ENCODE measurements at regions not wholly inside any gene's neighbourhood (a gene's known extent, or its start where the extent isn't known, plus 50 kb on each side); places are given as distances from the start of the nearest gene placed in this dataset.
"Not testable (repeated sequence)": the region's sequence is repeated elsewhere in the genome, so short reads cannot be mapped to it uniquely, and the experiment has no call there.

DNA sequence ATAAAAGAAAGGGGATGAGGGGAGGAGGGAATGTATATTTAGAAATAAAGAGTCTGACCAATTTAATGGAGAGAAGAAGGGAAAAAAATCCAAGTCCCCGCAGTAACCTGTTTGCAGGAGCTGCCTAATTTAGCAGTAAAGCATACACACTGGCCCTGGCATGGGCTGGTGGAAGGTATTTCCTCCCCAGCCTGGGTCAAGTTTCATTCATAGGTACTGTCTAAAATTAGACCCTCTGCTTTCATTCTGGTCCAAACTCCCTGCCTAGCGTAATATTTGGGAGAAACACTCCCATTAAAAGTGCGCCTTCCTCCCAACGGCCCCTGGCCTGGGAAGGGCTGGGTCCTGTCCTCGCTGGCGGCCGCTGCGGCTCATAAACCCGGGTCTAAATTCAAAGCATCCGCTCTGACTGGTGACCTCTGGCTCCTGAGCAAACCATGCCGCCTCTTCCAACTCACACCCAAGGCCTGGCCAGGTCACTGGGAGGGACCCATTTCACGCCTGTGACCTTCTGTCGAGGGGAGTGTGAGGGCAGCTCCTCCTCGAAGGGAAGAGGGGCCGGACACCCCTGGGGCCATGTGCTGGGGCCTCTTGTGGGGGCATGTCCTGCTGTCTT lies 123.2 kb downstream of the FGF18 start:
- no peak for ATAC-seq

- peak; percentile 29 for ATAC-seq
These were observed 123.8 kb downstream of the FGF18 start for GRCh38 chr5:171543148-171543815.

GRCh38 chr5:171544913-171545765 lies 125.7 kb downstream of the FGF18 start:
- ATAC-seq = no peak

- no peak for ATAC-seq
These were observed 129.8 kb downstream of the FGF18 start for GRCh38 chr5:171549274-171549673.

DNA sequence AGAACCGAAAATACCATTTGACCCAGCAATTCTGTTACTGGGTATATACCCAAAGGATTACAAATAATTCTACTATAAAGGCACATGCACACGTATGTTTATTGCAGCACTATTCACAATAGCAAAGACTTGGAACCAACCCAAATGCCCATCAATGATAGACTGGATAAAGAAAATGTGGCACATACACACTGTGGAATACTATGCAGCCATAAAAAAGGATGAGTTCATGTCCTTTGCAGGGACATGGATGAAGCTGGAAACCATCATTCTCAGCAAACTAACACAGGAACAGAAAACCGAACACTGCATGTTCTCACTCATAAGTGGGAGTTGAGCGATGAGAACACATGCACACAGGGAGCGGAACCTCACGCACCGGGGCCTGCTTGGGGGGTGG lies 134.4 kb downstream of the FGF18 start:
- not testable (repeated sequence) for ATAC-seq

GRCh38 chr5:171555160-171555559 lies 135.7 kb downstream of the FGF18 start:
- no peak for ATAC-seq

- no peak for ATAC-seq
These were observed 143.4 kb downstream of the FGF18 start for GRCh38 chr5:171562822-171563221.

- ATAC-seq = no peak
These were observed 148.9 kb downstream of the FGF18 start for GRCh38 chr5:171568389-171568788.

GRCh38 chr5:171569065-171569712 lies 149.7 kb downstream of the FGF18 start:
- ATAC-seq = no peak

DNA sequence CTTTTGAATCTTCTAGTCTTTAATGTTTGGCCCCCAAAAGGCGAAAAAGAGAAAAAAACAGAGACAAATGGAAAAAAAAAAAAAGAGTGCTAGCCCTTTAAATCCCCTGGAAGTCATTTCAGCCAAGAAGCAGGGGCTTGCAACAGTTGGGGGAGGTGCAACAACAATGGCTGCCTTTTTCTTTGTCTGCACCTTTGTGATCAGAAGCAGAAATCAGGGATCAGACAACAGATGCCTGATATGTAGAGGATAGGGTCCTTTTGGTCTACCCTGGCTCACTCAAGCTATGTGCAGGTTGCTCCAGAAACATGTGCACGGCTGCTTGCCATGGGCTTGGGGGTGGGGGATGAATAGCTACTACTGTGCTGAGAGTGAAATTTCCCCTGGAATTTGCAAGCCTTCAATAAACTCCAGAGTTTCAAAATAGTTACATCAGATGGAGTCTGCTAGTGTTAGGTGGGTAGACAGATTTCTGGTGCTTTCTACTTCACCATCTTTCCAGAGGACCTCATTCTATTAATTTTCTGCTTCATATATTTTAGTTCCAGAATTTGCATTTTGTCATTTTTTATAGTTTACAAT lies 150.9 kb downstream of the FGF18 start:
- no peak for ATAC-seq

DNA sequence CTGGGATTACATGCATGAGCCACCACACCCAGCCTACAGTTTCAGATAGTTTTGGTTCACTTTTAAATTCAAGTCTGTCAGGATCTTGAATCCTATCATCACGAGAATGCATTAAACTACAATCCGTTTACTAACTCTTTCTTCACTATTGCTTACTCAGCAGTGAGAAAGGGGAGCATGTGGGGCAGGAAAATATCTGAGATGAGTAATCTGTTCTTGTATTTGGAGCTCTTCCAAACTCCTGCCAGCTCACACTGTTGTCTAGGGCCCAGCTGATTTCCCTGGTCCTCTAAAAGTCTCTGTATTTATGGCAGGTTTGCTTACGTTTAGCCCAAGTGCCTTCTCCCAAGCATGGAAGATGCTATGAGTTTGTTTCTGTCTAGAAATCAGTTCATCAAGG lies 152.2 kb downstream of the FGF18 start:
- ATAC-seq = peak; percentile 42

- no peak for ATAC-seq
These were observed 153.6 kb downstream of the FGF18 start for GRCh38 chr5:171573021-171573420.

- no peak for ATAC-seq
These were observed 154.2 kb downstream of the FGF18 start for GRCh38 chr5:171573451-171574225.

GRCh38 chr5:171574376-171574775 lies 154.9 kb downstream of the FGF18 start:
- no peak for ATAC-seq

- ATAC-seq = no peak
These were observed 155.9 kb downstream of the FGF18 start for GRCh38 chr5:171575386-171575785.

- ATAC-seq = no peak
These were observed 156.4 kb downstream of the FGF18 start for GRCh38 chr5:171575808-171576207.

DNA sequence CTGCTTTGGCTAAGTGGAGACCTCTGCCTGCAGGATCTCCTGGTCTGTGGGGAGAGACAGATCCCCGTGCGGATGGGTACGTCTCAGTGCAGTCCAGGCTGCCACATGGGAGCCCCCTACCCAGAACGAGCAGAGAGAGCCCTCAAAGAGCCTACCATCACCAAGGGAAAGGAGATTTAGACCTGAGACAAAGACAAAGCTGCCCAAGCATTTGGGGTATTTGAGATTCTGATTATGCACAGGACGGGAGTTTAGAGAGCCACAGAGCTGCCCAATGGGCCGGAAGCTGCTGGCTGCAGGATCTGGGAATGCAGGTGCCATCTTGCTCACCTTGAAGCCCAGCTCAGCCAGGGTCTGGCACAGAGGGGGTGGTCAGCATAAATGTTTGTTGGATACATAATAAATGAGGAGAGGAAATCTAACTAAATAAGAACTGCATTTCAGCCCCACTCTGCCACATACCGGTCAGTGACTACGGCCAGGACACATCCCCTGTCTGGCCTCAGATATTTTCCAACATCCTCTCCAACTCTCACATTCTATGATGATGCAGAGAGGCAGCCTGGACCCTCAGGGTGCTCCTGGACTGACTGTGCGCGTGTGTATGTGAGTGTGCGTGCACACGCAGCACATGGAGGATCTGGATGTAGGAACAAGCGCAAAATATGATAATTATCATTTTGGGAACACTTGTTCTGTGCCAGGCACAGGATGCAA lies 157.8 kb downstream of the FGF18 start:
- no peak for ATAC-seq

- no peak for ATAC-seq
These were observed 158.8 kb downstream of the FGF18 start for GRCh38 chr5:171578049-171578828.

DNA sequence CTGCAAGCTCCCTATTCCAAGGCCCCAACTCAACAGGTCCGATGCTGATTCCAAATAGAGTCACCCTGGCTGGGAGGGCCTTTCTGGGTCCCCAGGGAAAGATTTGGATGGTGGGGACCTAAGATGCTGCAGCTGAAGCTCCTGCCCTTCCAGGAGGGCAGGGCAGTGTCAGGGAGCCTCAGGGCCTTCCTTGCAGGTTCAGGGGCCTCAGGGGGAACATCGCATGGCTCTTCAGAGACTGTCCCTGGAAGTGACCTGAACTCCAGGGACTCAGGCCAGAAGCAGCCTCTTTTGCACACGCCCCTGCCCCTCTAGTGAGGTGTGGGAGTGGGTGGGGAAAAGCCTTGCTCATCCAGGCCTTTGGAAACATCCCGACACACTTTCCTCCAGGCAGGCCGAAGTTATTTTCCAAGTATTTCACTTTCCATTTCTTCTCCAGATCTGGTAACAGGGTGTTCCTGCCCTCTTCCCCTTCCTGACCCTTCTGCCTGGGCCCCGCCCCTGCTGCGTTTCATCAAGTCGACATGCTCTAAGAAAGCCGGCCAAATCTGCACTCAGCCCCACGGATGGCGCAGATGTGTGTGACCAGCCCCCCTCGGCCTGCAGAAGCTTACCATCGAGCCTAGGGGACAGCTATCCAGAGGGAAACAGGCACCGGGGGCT lies 159.5 kb downstream of the FGF18 start:
- ATAC-seq = no peak

- ATAC-seq = no peak
These were observed 160.5 kb downstream of the FGF18 start for GRCh38 chr5:171579976-171580411.

Measured in esophagus mucosa (tissue), 1 donor.